Endothelial cell of umbilical vein (primary cell): ENCODE measurements at regions not wholly inside any gene's neighbourhood (a gene's known extent, or its start where the extent isn't known, plus 50 kb on each side); places are given as distances from the start of the nearest gene placed in this dataset.

Source experiments
- BruUV-seq: library from RNA; stranded (reverse); fragments of 400-500 nt; replicated peaks from 2 replicates; lab custom pipeline; 2021; lab: Mats Ljungman, UMichigan
- CTCF ChIA-PET: fragments of 300-600, 350-600 bp; sonication (Branson Sonifier 250); formaldehyde crosslinking; loops from one replicate; lab custom pipeline; 2021; ENCODE audit warnings: antibody characterized with exemption, inconsistent platforms; lab: Charles Lee
- POLR2A ChIA-PET: fragments of 300-600, 350-600 bp; sonication (Branson Sonifier 250); formaldehyde crosslinking; loops from one replicate; lab custom pipeline; 2021; ENCODE audit warnings: antibody characterized with exemption, inconsistent platforms; lab: Charles Lee
- DNase-seq: peaks from one replicate; pipeline ENCODE4 v3.0.0-alpha.2; 2011; ENCODE audit warnings: low read depth, low spot score
- FAIRE-seq: peaks from 2 replicates; lab custom pipeline; 2011; peaks lifted over from hg19 to GRCh38; lab: Jason Lieb, UNC
- H2AFZ ChIP-seq: 2 replicates; pipeline ENCODE4 v1.6.0; 2012; ENCODE audit warnings: low read depth, low read length, control low read depth, inconsistent platforms
- H3K27ac ChIP-seq: 2 replicates; pipeline ENCODE4 v1.5.1; 2011; ENCODE audit warnings: low read depth, mild to moderate bottlenecking, control low read depth, low read length, moderate library complexity; ENCODE audit not compliant: insufficient read depth
- H3K27me3 ChIP-seq, 2 experiments: 2 replicates each; pipeline versions ENCODE4 v1.6.0 to v1.6.1; 2011; ENCODE audit warnings: low read length in 2 of 2, mixed read lengths in 1 of 2; ENCODE audit not compliant: control insufficient read depth in 2 of 2, insufficient read depth in 2 of 2
- H3K36me3 ChIP-seq, 2 experiments: 2 replicates in 1 of 2; 3 replicates in 1 of 2; pipeline ENCODE4 v1.5.1; 2011; ENCODE audit warnings: low read length in 2 of 2, mild to moderate bottlenecking in 1 of 2, moderate library complexity in 1 of 2; ENCODE audit not compliant: control insufficient read depth in 2 of 2, insufficient read depth in 2 of 2; ENCODE audit errors: extremely low read depth in 1 of 2
- H3K4me1 ChIP-seq: 3 replicates; pipeline ENCODE4 v1.5.1; 2011; ENCODE audit warnings: mild to moderate bottlenecking, low read length; ENCODE audit not compliant: control insufficient read depth, insufficient read depth; ENCODE audit errors: extremely low read depth
- H3K4me2 ChIP-seq: 2 replicates; pipeline ENCODE4 v1.6.1; 2011; ENCODE audit warnings: low read length, control low read depth, mixed read lengths; ENCODE audit not compliant: insufficient read depth
- H3K4me3 ChIP-seq, 3 experiments: fragments of 200-600 bp in 1 of 3; sonication (generic), shearing (Covaris generic) in 1 of 3; replicated peaks in 1 of 3; 2 replicates each; pipeline ENCODE4 v1.5.1; 2011 to 2016; ENCODE audit warnings: control low read depth in 3 of 3, low read length in 3 of 3, mild to moderate bottlenecking in 2 of 3, inconsistent platforms in 1 of 3, low read depth in 1 of 3, moderate library complexity in 1 of 3; ENCODE audit not compliant: insufficient read depth in 1 of 3
- H3K79me2 ChIP-seq: 2 replicates; pipeline ENCODE4 v1.6.0; 2012; ENCODE audit warnings: low read length, inconsistent platforms; ENCODE audit not compliant: control insufficient read depth, insufficient read depth
- H3K9ac ChIP-seq: replicated peaks from 2 replicates; pipeline ENCODE3; 2011; ENCODE audit warnings: low read length, control low read depth; ENCODE audit not compliant: insufficient read depth; ENCODE audit errors: extremely low read depth
- H3K9me1 ChIP-seq: replicated peaks from 3 replicates; pipeline ENCODE4 v1.6.0; 2011; ENCODE audit warnings: mild to moderate bottlenecking, low read length; ENCODE audit not compliant: control insufficient read depth, insufficient read depth; ENCODE audit errors: extremely low read depth
- H3K9me3 ChIP-seq: replicated peaks from 2 replicates; pipeline ENCODE4 v1.5.1; 2012; ENCODE audit warnings: low read length, inconsistent platforms; ENCODE audit not compliant: control insufficient read depth, insufficient read depth
- H4K20me1 ChIP-seq: replicated peaks from 2 replicates; pipeline ENCODE3; 2011; ENCODE audit warnings: mild to moderate bottlenecking, low read length; ENCODE audit not compliant: control insufficient read depth, insufficient read depth; ENCODE audit errors: extremely low read depth
- CTCF ChIP-seq, 2 donors: IDR thresholded peaks; 1 replicate in 1 of 2; 2 replicates in 1 of 2; pipeline ENCODE4 v1.5.1; 2011; ENCODE audit warnings: low read length in 2 of 2, mild to moderate bottlenecking in 2 of 2, moderate library complexity in 2 of 2, control low read depth in 1 of 2, inconsistent platforms in 1 of 2, low read depth in 1 of 2; ENCODE audit not compliant: insufficient read depth in 1 of 2; ENCODE audit errors: extremely low read depth in 1 of 2
- EZH2 ChIP-seq: IDR thresholded peaks from 2 replicates; pipeline ENCODE4 v1.6.1; 2012; ENCODE audit warnings: borderline replicate concordance, low read depth, mild to moderate bottlenecking, moderate library complexity, low read length, inconsistent platforms; ENCODE audit not compliant: severe bottlenecking
- FOS ChIP-seq: IDR thresholded peaks from 2 replicates; pipeline ENCODE4 v1.6.1; 2011; ENCODE audit warnings: mild to moderate bottlenecking, low read length, moderate library complexity, borderline replicate concordance; ENCODE audit not compliant: insufficient read depth
- GATA2 ChIP-seq: IDR thresholded peaks from 2 replicates; pipeline ENCODE4 v1.7.0; 2011; ENCODE audit warnings: low read depth, mild to moderate bottlenecking, moderate library complexity, mixed read lengths, low read length; ENCODE audit not compliant: insufficient read length, insufficient read depth
- MAX ChIP-seq: IDR thresholded peaks from 2 replicates; pipeline ENCODE4 v1.6.1; 2011; ENCODE audit not compliant: insufficient read depth, insufficient read length
- MYC ChIP-seq: IDR thresholded peaks from one replicate; pipeline ENCODE4 v1.6.1; 2011; ENCODE audit warnings: mild to moderate bottlenecking, low read depth, low read length
- POLR2A ChIP-seq: IDR thresholded peaks from 2 replicates; pipeline ENCODE4 v1.6.1; 2012; ENCODE audit warnings: low read depth, mild to moderate bottlenecking, control low read depth, low read length
- POLR2AphosphoS5 ChIP-seq: IDR thresholded peaks from 2 replicates; pipeline ENCODE4 v1.6.1; 2012; ENCODE audit warnings: low read depth, mild to moderate bottlenecking, control low read depth, low read length, moderate library complexity; ENCODE audit not compliant: insufficient read depth
- dilution Hi-C: fragments of 300-500 bp; cut with MboI; formaldehyde crosslinking; loops from one replicate; pipeline ENCODE4 v1.15.0; 2019; ENCODE audit warnings: low sequenced_read_pairs; ENCODE audit not compliant: extremely low pct_ligation_motif_present
- intact Hi-C: fragments of 100-400 bp; cut with micrococcal nuclease; formaldehyde crosslinking; loops from one replicate; pipeline ENCODE4 v1.10.0; 2022

- intact Hi-C loops (no loop called here), dilution Hi-C loops (no loop called here)
- no peaks in the 10 kb centered on the region for H3K4me1 ChIP-seq
- BruUV-seq = no TSS peak
- no peaks in the 10 kb centered on the region for H3K27me3 ChIP-seq
- ChIA-PET POLR2A (no interaction called here), CTCF (no interaction called here)
- no peak overlapping the region for H3K4me2 ChIP-seq
- no peaks in the 10 kb centered on the region for H3K79me2 ChIP-seq
- H3K9ac ChIP-seq = no peak overlapping the region
- FAIRE-seq (no peak), DNase-seq (no peak)
- TF ChIP-seq GATA2 = no peak
- TF ChIP-seq MYC = no peak
- no peak for TF ChIP-seq FOS
- TF ChIP-seq POLR2AphosphoS5 = no peak
- no peak for TF ChIP-seq POLR2A
- TF ChIP-seq CTCF (IDR thresholded peaks at IDR 0.05; ENCODE audit: extremely low read depth in 1 of 2, insufficient read depth in 1 of 2, low read depth in 1 of 2, low read length in 2 of 2) = no peak
- TF ChIP-seq EZH2 = no peak
- H3K27ac ChIP-seq = no peak overlapping the region
- H3K9me1 ChIP-seq = no peaks in the 10 kb centered on the region
- no peaks in the 10 kb centered on the region for H3K36me3 ChIP-seq
- H2AFZ ChIP-seq = no peak overlapping the region
- no peaks in the 10 kb centered on the region for H4K20me1 ChIP-seq
- H3K9me3 ChIP-seq = no peaks in the 10 kb centered on the region
- H3K4me3 ChIP-seq = no peak overlapping the region
Measured at GRCh38 chr4:36011381-36011780, 232.9 kb downstream of the ARAP2 start.

- Histone ChIP-seq H3K9me1 (no peaks in the 10 kb centered on the region), H3K9ac (no peak overlapping the region), H3K4me1 (no peaks in the 10 kb centered on the region), H2AFZ (no peak overlapping the region), H3K36me3 (no peaks in the 10 kb centered on the region), H3K79me2 (no peaks in the 10 kb centered on the region), H3K4me3 (no peak overlapping the region), H3K27ac (no peak overlapping the region), H3K27me3 (no peaks in the 10 kb centered on the region), H3K9me3 (no peaks in the 10 kb centered on the region), H4K20me1 (no peaks in the 10 kb centered on the region), H3K4me2 (no peak overlapping the region)
- DNase-seq (no peak), FAIRE-seq (no peak)
- TF ChIP-seq MYC (no peak), MAX (no peak), POLR2A (no peak), POLR2AphosphoS5 (no peak), FOS (no peak), EZH2 (no peak)
- intact Hi-C loops (no loop called here), dilution Hi-C loops (no loop called here)
- no TSS peak for BruUV-seq
- CTCF ChIA-PET = no interaction called here
- POLR2A ChIA-PET = no interaction called here
Measured at GRCh38 chr4:36012503-36012902, 231.8 kb downstream of the ARAP2 start.
